ENCODE measurements at regions not wholly inside any gene's neighbourhood (a gene's known extent, or its start where the extent isn't known, plus 50 kb on each side); places are given as distances from the start of the nearest gene placed in this dataset.

DNA sequence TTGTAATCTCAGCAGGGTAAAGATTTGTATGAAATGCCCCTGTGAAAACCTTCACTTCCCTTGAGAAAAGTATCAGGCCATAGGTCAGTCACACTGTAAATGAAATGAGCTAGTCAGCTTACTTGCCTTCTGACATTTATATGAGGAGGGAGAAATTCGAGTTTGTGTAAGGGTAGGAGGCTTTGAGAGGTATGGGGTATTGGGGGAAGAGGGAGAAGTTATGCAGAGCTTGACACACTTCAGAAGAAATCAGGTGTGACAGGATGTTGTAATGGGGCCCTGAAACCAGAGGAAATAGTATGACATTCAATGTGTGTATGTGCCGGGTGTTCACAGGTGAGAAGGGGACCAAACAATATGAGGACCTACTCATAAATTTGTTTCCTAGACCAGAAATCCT is 64.2 kb upstream of the CCN6 start:
- no peak for DNase-seq

DNA sequence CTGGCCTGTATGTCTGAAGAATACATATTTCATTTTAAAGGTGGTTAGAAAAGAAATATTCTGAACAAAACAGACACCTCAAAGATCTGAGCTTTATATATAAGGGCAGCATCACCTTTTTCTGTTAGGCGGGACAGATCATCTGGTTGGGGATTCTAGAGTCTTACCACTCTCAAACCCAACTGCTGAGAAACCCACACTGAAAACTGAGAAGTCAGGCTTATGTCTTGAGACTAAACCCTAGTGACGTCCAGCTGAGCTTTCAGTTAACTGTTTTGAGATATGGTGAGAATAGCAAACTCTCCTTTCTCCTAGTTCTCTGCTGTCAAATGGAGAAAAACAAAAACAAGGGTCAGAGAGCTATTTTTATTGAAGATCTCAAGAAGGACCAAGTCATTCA is 63.7 kb upstream of the CCN6 start:
- DNase-seq: no peak

DNA sequence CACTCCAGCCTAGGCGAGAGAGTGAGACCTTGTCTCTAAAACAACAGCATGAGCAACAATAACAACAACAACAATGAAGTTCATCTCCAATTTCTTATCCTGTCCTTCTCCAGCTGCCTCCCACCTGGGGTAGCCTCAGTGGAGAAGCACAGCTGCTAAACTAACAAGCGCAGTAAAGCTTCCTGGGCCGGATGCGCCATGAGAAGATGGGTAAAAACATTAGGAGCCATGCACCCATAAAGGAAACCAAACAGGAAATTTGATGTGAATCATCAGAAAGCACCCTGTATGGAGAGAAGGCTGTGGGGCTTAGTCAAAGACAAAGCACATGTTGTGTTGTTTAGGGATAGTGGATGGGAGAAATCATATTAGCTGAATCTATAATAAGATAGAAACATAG is 61.1 kb upstream of the CCN6 start:
- DNase-seq: peak; percentile 41

DNA sequence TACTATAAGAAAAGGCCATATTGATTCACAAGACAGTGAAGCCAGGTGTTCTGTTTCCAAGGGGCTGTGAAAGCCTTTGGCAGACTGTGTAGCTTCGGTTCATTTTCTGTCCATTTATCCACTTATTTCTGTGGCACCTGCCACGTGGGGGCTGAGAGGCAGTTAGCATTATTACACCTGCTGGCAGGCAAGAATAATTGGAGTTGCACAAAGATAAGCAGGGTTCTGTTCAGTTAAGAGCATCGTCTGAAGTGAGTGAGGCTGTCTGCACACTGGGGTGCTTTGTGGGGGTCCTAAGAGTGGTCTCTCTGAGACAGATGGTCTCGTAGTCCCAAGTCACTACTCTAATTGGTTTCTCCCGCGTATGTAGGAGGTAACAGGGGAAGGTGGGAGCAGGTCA is 60.6 kb upstream of the CCN6 start:
- DNase-seq: no peak

DNA sequence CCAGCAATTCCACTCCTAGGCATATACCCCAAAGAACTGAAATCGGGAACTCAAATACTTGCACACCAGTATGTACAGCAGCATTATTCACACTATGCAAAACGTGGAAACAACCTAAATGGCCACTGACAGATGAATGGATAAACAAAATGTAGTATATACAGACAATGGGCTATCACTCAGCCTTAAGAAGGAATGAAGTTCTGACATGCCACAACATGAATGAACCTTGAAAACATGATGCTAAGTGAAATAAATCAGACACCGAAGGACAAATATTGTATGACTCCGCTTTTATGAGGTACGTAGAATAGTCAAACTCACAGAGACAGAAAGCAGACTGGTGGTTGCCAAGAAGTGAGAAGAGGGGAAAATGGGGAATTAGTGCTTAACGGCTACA is 59.1 kb upstream of the CCN6 start:
- DNase-seq: no peak

DNA sequence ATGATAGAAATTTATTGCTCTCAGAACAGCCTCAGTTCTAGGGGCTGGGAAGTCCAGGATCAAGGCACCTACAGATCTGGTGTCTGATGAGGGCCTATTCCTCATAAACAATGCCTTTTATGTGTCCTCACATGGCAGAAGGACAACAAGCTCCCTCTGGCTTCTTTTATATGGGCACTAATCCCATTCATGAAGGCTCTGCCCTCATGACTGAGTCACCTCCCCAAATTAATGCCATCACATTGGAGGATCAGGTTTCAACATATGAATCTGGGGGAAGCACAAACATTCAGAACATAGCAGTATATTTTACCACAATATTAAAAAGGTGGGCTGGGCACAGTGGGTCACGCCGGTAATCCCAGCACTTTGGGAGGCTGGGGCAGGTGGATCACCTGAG is 58.5 kb upstream of the CCN6 start:
- no peak for DNase-seq

DNA sequence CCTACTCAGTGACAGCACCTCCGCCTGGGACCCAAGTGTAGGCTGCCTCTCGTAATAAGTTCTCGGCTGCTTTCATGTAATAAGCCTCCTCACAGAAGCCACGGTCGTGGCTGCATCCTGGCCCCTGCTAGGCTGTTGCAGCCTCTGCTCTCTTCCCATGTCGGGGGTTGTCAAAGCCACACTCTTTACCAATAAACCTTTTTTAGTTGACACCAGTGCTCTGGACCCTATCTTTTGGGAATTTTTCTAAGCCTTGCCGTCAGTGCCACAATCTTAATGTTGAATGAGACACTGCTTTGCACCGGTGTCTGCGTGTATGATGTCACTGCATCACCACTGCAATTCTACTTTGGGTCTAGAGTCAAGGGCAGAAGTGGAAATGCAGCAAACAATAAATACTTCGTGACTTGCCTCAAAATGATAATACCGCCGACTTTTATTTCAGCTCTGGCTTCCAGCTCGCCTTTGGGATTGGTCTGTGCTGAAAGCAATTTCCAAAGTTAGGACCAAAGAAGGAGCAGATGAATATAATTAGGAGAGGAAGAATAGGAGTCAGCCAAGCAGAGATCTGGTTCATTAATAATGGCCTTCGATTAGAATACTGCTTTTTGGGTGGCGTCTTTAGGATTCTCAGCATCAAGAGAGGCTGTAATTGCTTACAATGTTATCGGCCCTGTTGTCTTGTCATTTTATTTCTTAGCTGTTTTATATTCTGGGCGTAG is 57.6 kb upstream of the CCN6 start:
- DNase-seq: no peak

DNA sequence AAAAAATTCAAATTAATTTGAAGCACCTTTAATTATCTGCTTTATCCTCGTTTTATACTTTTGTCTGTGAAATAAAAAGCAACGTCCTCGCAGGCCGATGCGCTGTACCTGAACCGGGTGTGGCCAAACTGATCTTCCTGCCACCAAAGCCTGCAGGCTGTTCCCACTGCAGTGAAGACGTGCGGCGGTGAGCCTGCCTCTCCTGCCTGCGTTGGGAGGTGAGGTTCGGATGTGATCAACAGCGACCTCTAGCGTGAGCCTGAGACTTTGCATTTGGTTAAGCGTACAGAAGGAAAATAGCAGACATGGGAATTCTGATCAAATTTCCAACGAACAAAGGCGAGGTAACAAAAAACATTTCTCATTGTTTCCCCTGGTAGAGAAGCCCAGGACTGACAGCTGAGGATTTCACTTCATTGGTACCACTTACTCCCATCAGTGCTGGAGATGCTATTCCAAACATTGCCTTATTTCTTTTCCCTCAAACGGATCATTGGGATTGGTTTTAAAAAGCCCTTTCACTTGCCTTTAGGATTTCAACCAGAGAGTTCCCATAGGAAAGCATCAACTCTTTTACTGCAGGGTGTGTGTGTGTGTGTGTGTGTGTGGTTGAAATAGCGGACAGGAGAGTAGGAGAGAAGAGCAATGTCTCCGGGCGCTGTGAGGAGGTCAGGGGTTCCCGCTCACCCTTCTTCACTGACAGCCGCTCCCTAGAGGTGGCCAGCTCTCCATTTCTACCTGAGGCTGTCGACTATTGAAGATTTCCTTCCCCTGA is 56.6 kb upstream of the CCN6 start:
- peak; percentile 74 for DNase-seq

DNA sequence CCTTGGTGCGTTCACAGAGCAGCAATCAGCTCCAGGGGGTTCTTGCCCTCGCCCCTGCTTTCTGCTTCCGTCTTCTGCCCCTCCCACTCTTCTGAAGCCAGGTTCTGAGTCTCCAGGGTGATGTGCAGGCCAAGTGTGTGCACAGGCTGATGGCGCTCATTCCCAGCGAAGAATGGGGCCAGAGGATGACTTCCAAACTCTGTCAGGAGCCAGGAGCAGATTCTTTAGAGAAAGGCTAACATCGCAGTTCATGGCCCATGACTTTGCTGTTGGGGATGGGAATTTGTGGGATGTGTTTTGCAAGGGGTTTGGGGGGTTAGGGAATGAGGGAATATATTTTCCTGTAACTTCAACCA is 56.1 kb upstream of the CCN6 start:
- DNase-seq: no peak

DNA sequence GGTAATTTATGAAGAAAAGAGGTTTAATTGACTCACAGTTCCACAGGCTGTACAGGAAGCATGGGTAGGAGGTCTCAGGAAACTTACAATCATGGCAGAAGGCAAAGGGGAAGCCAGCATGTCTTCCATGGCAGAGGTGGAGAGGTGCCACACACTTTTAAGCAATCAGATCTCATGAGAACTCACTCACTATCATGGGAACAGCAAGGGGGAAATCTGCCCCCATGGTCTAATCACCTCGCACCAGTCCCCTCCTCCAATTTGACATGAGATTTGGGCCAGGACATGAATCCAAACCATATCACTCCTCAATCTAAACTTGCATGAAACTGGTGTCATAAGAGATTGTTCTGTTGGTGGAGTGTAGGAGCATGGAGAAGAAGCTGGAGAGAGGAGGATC is 51.6 kb upstream of the CCN6 start:
- DNase-seq: no peak

All from activated CD8-positive, alpha-beta memory T cell treated with anti-CD3 and anti-CD28 coated beads, Interleukin-2, amount 50 U/mL, for 4 hours (primary cell).